Thyroid gland (tissue), 4 donors: ENCODE measurements at regions not wholly inside any gene's neighbourhood (a gene's known extent, or its start where the extent isn't known, plus 50 kb on each side); places are given as distances from the start of the nearest gene placed in this dataset.

ENCODE experiments used
- POLR2A ChIP-seq, 2 donors: fragments of 450-650 bp; IDR thresholded peaks; one replicate each; pipeline ENCODE4 v1.6.1; 2017; ENCODE audit warnings: antibody characterized with exemption in 2 of 2, mild to moderate bottlenecking in 2 of 2, moderate library complexity in 1 of 2
- TF ChIP-seq, protein P1 (sequence below), 6 experiments: fragments of 200-600 bp in 3 of 6; fragments of 450-650 bp in 3 of 6; sonication (generic) in 3 of 6; IDR thresholded peaks; one replicate each; pipeline ENCODE4 v1.5.1; 2016 to 2019; ENCODE audit warnings: antibody characterized with exemption in 6 of 6, mild to moderate bottlenecking in 2 of 6, inconsistent platforms in 1 of 6, moderate library complexity in 1 of 6

DNA sequence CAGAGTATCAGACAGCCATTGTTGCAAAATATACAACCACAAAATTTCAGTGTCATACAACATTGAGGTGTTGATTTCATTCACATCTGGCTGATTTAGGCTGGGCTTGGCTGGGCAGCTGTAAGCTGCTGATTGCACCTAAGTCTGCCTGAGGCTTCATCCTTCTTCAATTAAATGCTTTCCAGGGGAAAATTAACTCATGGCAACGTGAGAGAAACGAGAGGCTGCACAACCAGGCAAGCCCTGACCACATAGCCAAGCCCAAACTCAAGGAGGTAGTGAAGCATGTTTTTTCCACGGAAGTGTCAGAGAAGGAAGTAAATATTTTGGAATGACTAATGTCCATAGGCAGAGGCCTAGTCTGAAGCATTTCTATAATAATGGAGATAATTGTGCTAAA is 273.8 kb upstream of the ZC3H12C start:
- TF ChIP-seq, protein P1, sequence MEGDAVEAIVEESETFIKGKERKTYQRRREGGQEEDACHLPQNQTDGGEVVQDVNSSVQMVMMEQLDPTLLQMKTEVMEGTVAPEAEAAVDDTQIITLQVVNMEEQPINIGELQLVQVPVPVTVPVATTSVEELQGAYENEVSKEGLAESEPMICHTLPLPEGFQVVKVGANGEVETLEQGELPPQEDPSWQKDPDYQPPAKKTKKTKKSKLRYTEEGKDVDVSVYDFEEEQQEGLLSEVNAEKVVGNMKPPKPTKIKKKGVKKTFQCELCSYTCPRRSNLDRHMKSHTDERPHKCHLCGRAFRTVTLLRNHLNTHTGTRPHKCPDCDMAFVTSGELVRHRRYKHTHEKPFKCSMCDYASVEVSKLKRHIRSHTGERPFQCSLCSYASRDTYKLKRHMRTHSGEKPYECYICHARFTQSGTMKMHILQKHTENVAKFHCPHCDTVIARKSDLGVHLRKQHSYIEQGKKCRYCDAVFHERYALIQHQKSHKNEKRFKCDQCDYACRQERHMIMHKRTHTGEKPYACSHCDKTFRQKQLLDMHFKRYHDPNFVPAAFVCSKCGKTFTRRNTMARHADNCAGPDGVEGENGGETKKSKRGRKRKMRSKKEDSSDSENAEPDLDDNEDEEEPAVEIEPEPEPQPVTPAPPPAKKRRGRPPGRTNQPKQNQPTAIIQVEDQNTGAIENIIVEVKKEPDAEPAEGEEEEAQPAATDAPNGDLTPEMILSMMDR (IDR thresholded peaks at IDR 0.05) = no peak
- no peak for TF ChIP-seq POLR2A (IDR thresholded peaks at IDR 0.05)
